Ectodermal cell (in vitro differentiated cells): ENCODE measurements at regions not wholly inside any gene's neighbourhood (a gene's known extent, or its start where the extent isn't known, plus 50 kb on each side); places are given as distances from the start of the nearest gene placed in this dataset.

Source experiments
- H3K27ac ChIP-seq: 2 replicates; pipeline ENCODE4 v1.7.0; 2013; ENCODE audit warnings: mild to moderate bottlenecking, low read depth, low read length; ENCODE audit not compliant: insufficient read depth, poor library complexity, severe bottlenecking
- H3K27me3 ChIP-seq: 2 replicates; pipeline ENCODE4 v1.7.0; 2013; ENCODE audit warnings: mild to moderate bottlenecking, low read length; ENCODE audit not compliant: insufficient read depth, control insufficient read depth, poor library complexity, severe bottlenecking
- H3K36me3 ChIP-seq: one replicate; pipeline ENCODE4 v1.7.0; 2013; ENCODE audit warnings: low read length; ENCODE audit not compliant: control insufficient read depth, insufficient read depth
- H3K4me1 ChIP-seq: one replicate; pipeline ENCODE4 v1.7.0; 2013; ENCODE audit warnings: low read length; ENCODE audit not compliant: control insufficient read depth, insufficient read depth
- H3K4me3 ChIP-seq: 2 replicates; pipeline ENCODE4 v1.7.0; 2013; ENCODE audit warnings: low read depth, low read length, control low read depth; ENCODE audit not compliant: insufficient read depth
- H3K9me3 ChIP-seq: 2 replicates; pipeline ENCODE4 v1.7.0; 2013; ENCODE audit warnings: mild to moderate bottlenecking, low read length, moderate library complexity; ENCODE audit not compliant: control insufficient read depth
- WGBS, 2 experiments: methylation state at CpG; one replicate each; pipeline ENCODE4 v1.1.7; 2013; ENCODE audit warnings: missing lambda C conversion rate in 2 of 2; 5-methylcytosine and 5-hydroxymethylcytosine counted together

DNA sequence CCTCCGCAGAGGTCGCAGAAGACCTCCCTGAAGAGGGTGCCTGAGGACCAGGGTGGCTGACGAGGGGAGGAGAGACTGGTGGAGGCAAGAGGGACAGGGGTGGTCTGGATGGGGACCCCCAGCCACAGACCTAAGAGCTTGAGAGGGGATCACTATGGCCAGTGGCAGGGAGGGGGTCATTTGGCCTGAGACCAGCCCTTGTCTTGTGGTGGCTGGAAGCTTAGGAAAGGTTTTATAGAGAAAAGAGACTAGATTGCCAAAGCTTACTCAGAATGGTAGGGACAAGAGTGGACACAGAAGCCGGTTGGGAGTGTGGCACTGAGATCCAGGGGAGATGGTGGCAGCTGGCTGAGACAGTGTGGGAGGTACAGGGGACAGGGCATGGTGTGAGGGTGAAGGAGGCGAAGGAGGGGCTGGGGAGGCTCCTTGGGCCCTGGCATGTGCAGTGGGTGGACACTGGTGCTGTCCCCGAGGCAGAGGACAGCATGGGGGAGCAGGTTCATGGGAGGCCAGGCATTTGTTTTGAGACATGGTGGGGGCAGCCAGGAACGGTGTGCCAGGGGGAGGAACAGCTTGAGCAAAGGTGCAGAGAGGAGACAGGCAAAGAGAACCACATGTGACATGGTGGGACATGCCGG lies 123.0 kb downstream of the C9orf50 start:
- no peak overlapping the region for H3K27ac ChIP-seq
- no peak overlapping the region for H3K4me3 ChIP-seq
- H3K27me3 ChIP-seq, result peaks cover 5% of the 10 kb centered on the region
- WGBS, 2 experiments, result 74 to 76% methylated on average over 8 of the region's 8 CpGs
- H3K4me1 ChIP-seq, result peaks cover 63% of the 10 kb centered on the region
- H3K9me3 ChIP-seq, result no peaks in the 10 kb centered on the region
- no peaks in the 10 kb centered on the region for H3K36me3 ChIP-seq

DNA sequence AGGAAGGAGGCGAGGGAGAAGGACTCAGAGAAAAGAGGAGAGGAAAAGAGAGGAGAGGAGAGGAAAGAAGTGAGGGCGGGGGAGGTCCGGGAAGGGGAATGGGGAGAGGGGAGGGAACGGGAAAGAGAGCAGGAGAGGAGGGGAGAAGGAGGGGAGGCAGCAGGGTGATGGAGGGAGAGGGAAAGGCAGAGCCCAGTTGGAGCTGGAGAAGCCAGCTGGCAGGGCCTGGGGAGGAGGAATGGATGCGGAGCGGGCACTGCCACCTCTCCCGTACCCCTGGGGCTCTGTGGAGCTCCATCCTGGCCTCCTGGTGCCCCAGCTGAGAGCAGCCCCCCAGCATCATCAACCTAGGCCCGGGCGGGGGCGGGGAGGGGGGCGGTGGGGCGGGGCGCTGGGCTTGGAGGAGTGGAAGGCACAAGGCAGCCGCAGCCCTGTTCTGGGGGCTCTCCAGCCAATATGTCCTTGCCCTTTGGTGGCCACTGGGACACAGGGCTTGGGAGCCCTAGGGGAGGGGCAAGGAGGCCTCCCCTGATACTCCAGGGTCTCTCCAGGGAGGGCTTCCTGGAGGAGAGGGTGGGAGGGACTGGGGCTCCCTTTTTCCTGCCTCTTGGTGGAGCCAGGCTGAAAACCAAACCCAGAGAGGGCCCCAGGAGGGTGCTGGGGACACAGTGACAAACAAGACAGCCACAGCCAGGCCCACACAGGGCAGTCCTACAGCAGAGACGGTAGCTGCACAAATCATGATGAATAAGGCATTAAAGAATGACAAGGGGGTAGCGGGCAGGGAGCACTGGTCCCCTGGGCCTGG lies 123.7 kb downstream of the C9orf50 start:
- Histone ChIP-seq H3K27me3 (peaks cover 5% of the 10 kb centered on the region), H3K27ac (peak overlapping the region; percentile 61), H3K36me3 (no peaks in the 10 kb centered on the region), H3K4me1 (peaks cover 63% of the 10 kb centered on the region), H3K9me3 (no peaks in the 10 kb centered on the region), H3K4me3 (peak overlapping the region; percentile 30)
- WGBS, 2 experiments, result 7 to 8% methylated on average over 15 to 16 of the region's 16 CpGs

DNA sequence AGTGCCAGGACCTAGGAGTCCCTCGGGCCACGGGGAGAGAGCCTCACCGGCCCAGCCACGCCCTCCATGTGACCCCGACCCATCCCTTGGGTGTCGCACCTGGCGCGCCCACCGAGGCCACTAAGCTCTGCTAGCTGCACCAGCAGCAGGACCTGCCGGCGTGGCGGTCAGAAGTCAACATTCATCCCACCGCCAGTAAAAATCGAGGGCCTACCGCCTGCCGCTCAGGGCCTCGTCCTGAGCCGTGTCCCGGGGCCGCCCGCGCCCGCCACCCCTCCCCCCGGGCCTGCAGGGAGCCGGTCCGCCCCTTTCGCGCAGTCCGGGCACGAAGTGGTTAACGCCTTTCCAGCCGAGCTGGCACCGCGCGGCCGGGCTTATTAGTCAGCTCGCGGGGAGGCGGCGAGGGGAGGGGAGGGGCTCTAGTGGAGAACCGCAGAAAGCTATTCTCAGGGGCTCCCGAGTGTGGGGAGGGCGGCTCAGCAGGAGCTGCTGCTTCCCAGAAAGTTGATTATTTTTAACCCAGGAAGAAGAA lies 124.4 kb downstream of the C9orf50 start:
- H3K27ac ChIP-seq, result peak overlapping the region; percentile 61
- H3K4me1 ChIP-seq, result peaks cover 63% of the 10 kb centered on the region
- H3K36me3 ChIP-seq, result no peaks in the 10 kb centered on the region
- H3K27me3 ChIP-seq, result peaks cover 5% of the 10 kb centered on the region
- WGBS, 2 experiments, result 0 to 1% methylated on average over 43 of the region's 43 CpGs
- H3K4me3 ChIP-seq, result peak overlapping the region; percentile 30
- no peaks in the 10 kb centered on the region for H3K9me3 ChIP-seq

DNA sequence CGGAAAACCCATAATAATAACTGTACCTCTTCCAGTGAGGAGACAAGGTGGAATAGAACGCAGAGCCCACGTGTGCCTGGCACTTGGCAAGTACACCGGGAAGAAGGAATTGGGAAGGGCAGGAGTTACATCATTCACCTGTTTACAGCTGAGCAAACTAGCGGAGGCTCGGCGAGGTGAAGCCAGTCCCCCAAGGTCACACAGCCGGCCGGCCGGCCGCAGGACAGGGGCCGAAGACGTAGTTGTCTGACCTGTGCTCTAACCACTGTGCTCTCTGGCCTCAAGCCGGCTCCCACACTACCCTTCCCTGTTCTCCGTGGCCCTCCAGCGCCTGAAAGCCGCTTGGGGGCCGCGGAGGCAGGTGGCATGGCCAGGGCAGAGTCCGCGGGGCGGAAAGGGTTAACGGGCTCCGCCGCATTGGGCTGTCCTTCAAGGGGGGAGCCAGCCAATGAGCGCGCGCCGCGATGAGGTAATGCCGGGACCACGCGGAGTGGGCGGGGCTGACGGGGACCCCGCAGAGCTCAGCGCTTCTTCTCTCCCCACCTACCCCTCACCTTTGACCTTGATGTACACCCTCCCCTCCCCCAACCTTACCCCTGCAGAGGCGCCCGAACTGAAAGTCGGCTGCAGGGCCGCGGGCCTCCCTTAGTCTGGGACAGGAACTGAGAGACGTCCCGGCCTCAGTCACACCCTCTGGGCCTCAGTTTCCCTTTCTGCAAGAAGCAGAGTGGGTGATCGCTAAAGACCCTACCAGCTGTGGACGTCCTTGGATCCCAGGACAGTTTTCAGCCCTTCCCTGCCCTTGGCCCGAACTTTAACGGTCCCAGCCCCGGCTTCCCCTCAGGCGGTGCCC lies 125.1 kb downstream of the C9orf50 start:
- peak overlapping the region; percentile 30 for H3K4me3 ChIP-seq
- peaks cover 5% of the 10 kb centered on the region for H3K27me3 ChIP-seq
- H3K27ac ChIP-seq, result peak overlapping the region; percentile 61
- peaks cover 60% of the 10 kb centered on the region for H3K4me1 ChIP-seq
- no peaks in the 10 kb centered on the region for H3K36me3 ChIP-seq
- no peaks in the 10 kb centered on the region for H3K9me3 ChIP-seq
- WGBS, 2 experiments, result 4 to 5% methylated on average over 50 of the region's 50 CpGs

DNA sequence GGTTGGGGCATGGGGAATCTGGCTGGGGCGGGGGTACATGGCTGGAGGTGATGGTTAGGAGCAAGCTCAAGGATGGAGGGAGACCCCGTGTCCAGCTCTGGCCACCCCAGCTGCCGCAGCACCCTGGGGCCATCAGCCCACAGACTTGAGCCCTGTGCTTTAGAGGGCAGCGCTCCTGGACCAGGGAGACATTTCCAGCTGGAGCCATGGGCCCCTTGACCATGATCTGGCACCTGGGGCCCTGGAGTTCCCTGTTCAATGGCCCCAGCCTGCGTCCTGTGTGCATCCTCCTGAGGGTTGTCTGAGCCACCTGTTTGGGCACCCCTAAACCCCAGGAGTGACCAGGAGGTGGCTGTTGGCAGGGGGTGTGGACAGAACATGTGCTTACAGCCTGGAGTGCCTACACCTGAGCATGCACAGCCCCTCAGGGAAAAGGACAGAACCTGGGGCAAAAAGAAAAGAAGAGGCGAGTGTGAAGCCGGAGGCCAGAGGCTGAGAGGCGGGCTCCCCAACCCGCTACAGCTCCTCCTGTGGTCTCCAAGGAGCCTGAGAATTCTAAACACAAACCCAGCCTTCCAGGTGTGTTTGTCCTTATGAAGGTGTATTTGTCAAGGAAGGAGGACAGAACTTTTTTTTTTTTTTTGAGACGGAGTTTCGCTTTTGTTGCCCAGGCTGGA lies 126.7 kb downstream of the C9orf50 start:
- Histone ChIP-seq H3K27me3 (peaks cover 12% of the 10 kb centered on the region), H3K4me1 (peaks cover 53% of the 10 kb centered on the region), H3K9me3 (no peaks in the 10 kb centered on the region), H3K27ac (no peak overlapping the region), H3K4me3 (no peak overlapping the region), H3K36me3 (no peaks in the 10 kb centered on the region)
- WGBS, 2 experiments, result 82 to 85% methylated on average over 10 to 11 of the region's 11 CpGs

DNA sequence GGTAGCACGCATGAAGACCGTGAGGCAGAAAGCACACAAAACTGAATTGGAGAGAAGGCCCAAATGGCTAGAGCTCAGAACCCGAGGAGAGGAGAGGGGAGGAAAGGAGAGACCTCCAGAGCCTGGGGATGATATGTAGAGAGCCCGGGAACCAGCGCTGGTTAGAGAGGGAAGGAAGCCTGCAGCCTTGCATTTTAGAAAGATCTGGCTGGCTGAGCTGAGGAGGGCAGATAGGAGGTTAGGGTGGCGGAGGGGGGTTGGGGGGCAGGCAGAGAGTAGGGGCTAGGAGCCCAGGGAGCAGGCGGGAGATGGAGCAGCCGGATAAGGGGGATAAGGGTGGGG lies 127.2 kb downstream of the C9orf50 start:
- peaks cover 54% of the 10 kb centered on the region for H3K4me1 ChIP-seq
- 68 to 75% methylated on average over 8 of the region's 8 CpGs for WGBS, 2 experiments
- H3K4me3 ChIP-seq, result no peak overlapping the region
- H3K9me3 ChIP-seq, result no peaks in the 10 kb centered on the region
- H3K36me3 ChIP-seq, result no peaks in the 10 kb centered on the region
- peaks cover 18% of the 10 kb centered on the region for H3K27me3 ChIP-seq
- no peak overlapping the region for H3K27ac ChIP-seq

DNA sequence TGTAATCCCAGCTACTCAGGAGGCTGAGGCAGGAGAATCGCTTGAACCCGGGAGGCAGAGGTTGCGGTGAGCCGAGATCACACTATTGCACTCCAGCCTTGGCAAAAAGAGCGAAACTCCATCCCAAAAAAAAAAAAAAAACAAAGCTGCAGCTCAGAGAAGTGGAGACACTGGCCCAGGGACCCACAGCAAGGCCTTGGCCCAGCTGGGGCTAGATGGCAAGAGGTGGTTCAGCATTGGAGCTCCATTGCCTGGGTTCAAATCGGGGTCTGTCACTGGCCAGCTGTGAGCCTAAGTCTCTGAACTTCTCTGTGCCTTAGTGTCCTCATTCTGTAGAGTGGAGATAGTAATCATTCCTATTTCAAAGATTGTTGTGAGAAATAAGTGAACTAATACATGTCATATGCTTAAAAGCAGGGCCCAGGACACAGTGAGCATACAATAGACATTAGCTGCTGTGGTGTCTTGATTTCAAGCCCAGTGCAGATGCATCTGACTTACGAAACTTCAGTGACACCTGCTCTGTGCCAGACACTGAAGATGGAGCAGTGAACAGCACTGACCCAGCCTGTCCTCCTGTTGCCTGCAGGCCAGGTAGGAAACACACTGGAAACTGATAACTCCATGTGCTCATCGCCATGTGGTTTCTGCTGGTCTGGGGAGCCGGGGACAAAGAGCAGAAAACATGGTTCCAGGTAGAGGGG lies 127.7 kb downstream of the C9orf50 start:
- Histone ChIP-seq H3K4me3 (no peak overlapping the region), H3K9me3 (no peaks in the 10 kb centered on the region), H3K4me1 (peaks cover 51% of the 10 kb centered on the region), H3K27ac (no peak overlapping the region), H3K36me3 (no peaks in the 10 kb centered on the region), H3K27me3 (peaks cover 21% of the 10 kb centered on the region)
- 91 to 94% methylated on average over 9 of the region's 9 CpGs for WGBS, 2 experiments

DNA sequence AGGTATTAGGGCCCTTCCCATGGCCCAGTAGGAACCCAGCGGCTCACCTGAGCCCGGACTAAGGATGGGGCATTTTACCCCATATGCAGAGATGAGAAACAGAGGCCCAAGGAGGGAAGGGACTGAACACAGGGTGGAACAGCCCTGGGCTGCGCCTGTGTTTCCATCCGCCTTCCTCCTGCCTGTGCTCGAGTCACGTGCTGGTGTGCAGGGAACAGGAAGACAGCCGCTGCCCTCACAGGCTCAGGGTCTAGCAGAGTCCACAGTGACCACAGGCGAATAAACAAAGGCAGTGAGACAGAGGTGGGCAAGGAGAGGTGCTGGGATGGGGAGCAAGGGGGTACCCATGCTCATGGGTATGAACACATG lies 129.4 kb downstream of the C9orf50 start:
- H3K9me3 ChIP-seq, result no peaks in the 10 kb centered on the region
- no peak overlapping the region for H3K27ac ChIP-seq
- WGBS, 2 experiments, result 79 to 80% methylated on average over 8 of the region's 8 CpGs
- H3K4me1 ChIP-seq, result peaks cover 53% of the 10 kb centered on the region
- no peaks in the 10 kb centered on the region for H3K36me3 ChIP-seq
- peaks cover 25% of the 10 kb centered on the region for H3K27me3 ChIP-seq
- H3K4me3 ChIP-seq, result no peak overlapping the region
